IMR-90 (cell line): ENCODE measurements at regions not wholly inside any gene's neighbourhood (a gene's known extent, or its start where the extent isn't known, plus 50 kb on each side); places are given as distances from the start of the nearest gene placed in this dataset.

Experiments
- ATAC-seq: fragments of 200-7000 bp; cut with Tn5 transposase; 2 replicates; pipeline ENCODE4 v1.9.1; 2020; ENCODE audit warnings: low read depth, mild to moderate bottlenecking, moderate library complexity
- BruUV-seq: library from RNA; stranded (reverse); fragments of 400-500 nt; replicated peaks from 2 replicates; lab custom pipeline; 2021; lab: Mats Ljungman, UMichigan
- CTCF ChIA-PET: fragments of 300-600 bp; formaldehyde crosslinking; extraction: SDS; loops from one replicate; lab custom pipeline; 2021; ENCODE audit warnings: antibody characterized with exemption; lab: Yijun Ruan, JAX
- POLR2A ChIA-PET: fragments of 300-600 bp; sonication (Branson Sonifier 250); formaldehyde crosslinking; loops from one replicate; lab custom pipeline; 2022; ENCODE audit warnings: antibody characterized with exemption; ENCODE audit not compliant: unreplicated experiment; lab: Charles Lee
- DNase-seq: peaks from one replicate; pipeline ENCODE4 v3.0.0; 2013
- H2AFZ ChIP-seq: replicated peaks from 2 replicates; pipeline ENCODE3; 2013; ENCODE audit warnings: low read length, mild to moderate bottlenecking; ENCODE audit not compliant: poor library complexity
- H2AK5ac ChIP-seq: 2 replicates; pipeline ENCODE4 v1.6.1; 2013; ENCODE audit warnings: low read depth, low read length, inconsistent platforms
- H2AK9ac ChIP-seq: replicated peaks from 2 replicates; pipeline ENCODE3; 2013; ENCODE audit warnings: mild to moderate bottlenecking, low read depth, low read length, moderate library complexity; ENCODE audit not compliant: poor library complexity
- H2BK120ac ChIP-seq: 2 replicates; pipeline ENCODE4 v1.6.1; 2013; ENCODE audit warnings: low read depth, low read length, inconsistent platforms
- H2BK15ac ChIP-seq: 3 replicates; pipeline ENCODE4 v1.6.1; 2013; ENCODE audit warnings: low read depth, low read length, inconsistent platforms
- H2BK20ac ChIP-seq: 2 replicates; pipeline ENCODE4 v1.6.1; 2013; ENCODE audit warnings: low read depth, mild to moderate bottlenecking, inconsistent platforms, low read length, moderate library complexity
- H2BK5ac ChIP-seq: 2 replicates; pipeline ENCODE4 v1.6.1; 2013; ENCODE audit warnings: mild to moderate bottlenecking, low read depth, low read length, inconsistent platforms; ENCODE audit not compliant: poor library complexity, severe bottlenecking
- H3K14ac ChIP-seq: replicated peaks from 2 replicates; pipeline ENCODE4 v1.6.1; 2013; ENCODE audit warnings: low read depth, low read length, inconsistent platforms
- H3K18ac ChIP-seq: 2 replicates; pipeline ENCODE4 v1.6.1; 2013; ENCODE audit warnings: low read depth, low read length, control low read depth
- H3K23ac ChIP-seq: 2 replicates; pipeline ENCODE4 v1.6.1; 2013; ENCODE audit warnings: low read depth, low read length, inconsistent platforms
- H3K27ac ChIP-seq: 2 replicates; pipeline ENCODE4 v1.5.1; 2013; ENCODE audit warnings: mild to moderate bottlenecking, control low read depth, low read length; ENCODE audit not compliant: insufficient read depth
- H3K27me3 ChIP-seq: 2 replicates; pipeline ENCODE4 v1.6.1; 2013; ENCODE audit warnings: low read length; ENCODE audit not compliant: control insufficient read depth, insufficient read depth
- H3K36me3 ChIP-seq: 2 replicates; pipeline ENCODE4 v1.6.1; 2013; ENCODE audit warnings: low read length, mixed read lengths; ENCODE audit not compliant: control insufficient read depth, insufficient read depth
- H3K4ac ChIP-seq: 2 replicates; pipeline ENCODE4 v1.6.1; 2013; ENCODE audit warnings: low read depth, low read length, inconsistent platforms
- H3K4me1 ChIP-seq: 2 replicates; pipeline ENCODE4 v1.6.1; 2013; ENCODE audit warnings: low read length, mixed read lengths; ENCODE audit not compliant: control insufficient read depth, insufficient read depth
- H3K4me2 ChIP-seq: 2 replicates; pipeline ENCODE4 v1.6.1; 2013; ENCODE audit warnings: low read depth, mild to moderate bottlenecking, control low read depth, low read length, moderate library complexity
- H3K4me3 ChIP-seq: 2 replicates; pipeline ENCODE4 v1.5.1; 2013; ENCODE audit warnings: low read depth, mild to moderate bottlenecking, control low read depth, low read length, moderate library complexity; ENCODE audit not compliant: insufficient read depth
- H3K56ac ChIP-seq: 2 replicates; pipeline ENCODE4 v1.6.1; 2013; ENCODE audit warnings: low read length, inconsistent platforms; ENCODE audit not compliant: insufficient read depth; ENCODE audit errors: extremely low read depth
- H3K79me1 ChIP-seq, 2 experiments: 2 replicates each; pipeline ENCODE4 v1.6.1; 2013; ENCODE audit warnings: low read length in 2 of 2, inconsistent platforms in 1 of 2, low read depth in 1 of 2
- H3K9ac ChIP-seq: 2 replicates; pipeline ENCODE4 v1.6.1; 2013; ENCODE audit warnings: low read depth, low read length, control low read depth
- H3K9me1 ChIP-seq: 2 replicates; pipeline ENCODE4 v1.6.1; 2013; ENCODE audit warnings: low read length, inconsistent platforms; ENCODE audit not compliant: insufficient read depth
- H3K9me3 ChIP-seq: 2 replicates; pipeline ENCODE4 v1.6.1; 2013; ENCODE audit warnings: low read length; ENCODE audit not compliant: control insufficient read depth, insufficient read depth
- H4K20me1 ChIP-seq: 2 replicates; pipeline ENCODE4 v1.6.1; 2013; ENCODE audit warnings: low read length, inconsistent platforms; ENCODE audit not compliant: insufficient read depth
- H4K5ac ChIP-seq: 2 replicates; pipeline ENCODE4 v1.6.1; 2013; ENCODE audit warnings: mild to moderate bottlenecking, low read depth, low read length, control low read depth
- H4K8ac ChIP-seq, 2 experiments: 2 replicates each; pipeline ENCODE4 v1.6.1; 2013; ENCODE audit warnings: low read depth in 2 of 2, low read length in 2 of 2, control low read depth in 1 of 2, inconsistent platforms in 1 of 2
- H4K91ac ChIP-seq: 2 replicates; pipeline ENCODE4 v1.6.1; 2013; ENCODE audit warnings: low read depth, low read length, inconsistent platforms; ENCODE audit not compliant: insufficient read depth
- BHLHE40 ChIP-seq: fragments of 150-350 bp; IDR thresholded peaks from 2 replicates; pipeline ENCODE4 v1.6.1; 2016; ENCODE audit warnings: mild to moderate bottlenecking, low read depth, low read length
- CEBPB ChIP-seq: IDR thresholded peaks from 2 replicates; pipeline ENCODE4 v1.6.1; 2012; ENCODE audit warnings: low read depth, low read length, improper control_type of control experiment
- CTCF ChIP-seq: conservative IDR thresholded peaks from 2 replicates; pipeline ENCODE4 v1.5.1; 2012; ENCODE audit warnings: mild to moderate bottlenecking, low read depth, low read length, improper control_type of control experiment
- ELK1 ChIP-seq: fragments of 150-350 bp; IDR thresholded peaks from 2 replicates; pipeline ENCODE4 v1.6.1; 2016; ENCODE audit warnings: low read depth, mild to moderate bottlenecking, low read length, moderate library complexity, borderline replicate concordance
- MAZ ChIP-seq: IDR thresholded peaks from 2 replicates; pipeline ENCODE4 v1.6.1; 2012; ENCODE audit warnings: low read depth, mild to moderate bottlenecking, low read length, improper control_type of control experiment, moderate library complexity, borderline replicate concordance
- MXI1 ChIP-seq: IDR thresholded peaks from 2 replicates; pipeline ENCODE4 v1.6.1; 2012; ENCODE audit warnings: low read depth, mild to moderate bottlenecking, low read length, moderate library complexity, borderline replicate concordance
- POLR2A ChIP-seq: IDR thresholded peaks from 2 replicates; pipeline ENCODE4 v1.6.1; 2012; ENCODE audit warnings: mild to moderate bottlenecking, low read depth, low read length
- RAD21 ChIP-seq: IDR thresholded peaks from 2 replicates; pipeline ENCODE4 v1.6.1; 2012; ENCODE audit warnings: low read length, improper control_type of control experiment
- SMC3 ChIP-seq: fragments of 150-350 bp; IDR thresholded peaks from 2 replicates; pipeline ENCODE4 v1.6.1; 2016; ENCODE audit warnings: low read depth, mild to moderate bottlenecking, antibody characterized with exemption, low read length, moderate library complexity
- USF2 ChIP-seq: fragments of 150-350 bp; IDR thresholded peaks from 2 replicates; pipeline ENCODE4 v1.6.1; 2017; ENCODE audit warnings: mild to moderate bottlenecking, antibody characterized with exemption, low read length, low read depth
- WGBS, 2 experiments: methylation state at CpG; one replicate each; pipeline versions ENCODE4 v1.1.5 to v1.1.7; 2013; ENCODE audit warnings: missing lambda C conversion rate in 2 of 2; ENCODE audit not compliant: insufficient read length in 1 of 2; ENCODE audit errors: extremely low coverage in 2 of 2; 5-methylcytosine and 5-hydroxymethylcytosine counted together
- dilution Hi-C: fragments of 300-500 bp; cut with HindIII; formaldehyde crosslinking; loops from one replicate; pipeline ENCODE4 v1.14.3; 2018; ENCODE audit warnings: low sequenced_read_pairs; ENCODE audit not compliant: unreplicated experiment
- in situ Hi-C: fragments of 300-500 bp; cut with MboI; formaldehyde crosslinking; loops from 3 replicates; pipeline ENCODE4 v1.14.3; 2019; ENCODE audit warnings: low sequenced_read_pairs, inconsistent platforms, mixed read lengths
- intact Hi-C: fragments of 100-400 bp; cut with micrococcal nuclease; formaldehyde crosslinking; loops from 2 replicates; pipeline ENCODE4 v1.10.0; 2022

GRCh38 chrX:125424536-125424935 is 104.9 kb downstream of the TEX13C start:
- Histone ChIP-seq H3K27ac (no peak overlapping the region), H2AK5ac (no peak overlapping the region), H4K20me1 (no peaks in the 10 kb centered on the region), H2AK9ac (no peak overlapping the region), H3K36me3 (no peaks in the 10 kb centered on the region), H2BK20ac (no peak overlapping the region), H2BK120ac (no peak overlapping the region), H4K91ac (no peak overlapping the region), H3K9me3 (no peaks in the 10 kb centered on the region), H2BK5ac (no peak overlapping the region), H3K23ac (no peak overlapping the region), H3K4me3 (no peak overlapping the region), H4K5ac (no peak overlapping the region), H2BK15ac (no peak overlapping the region), H3K4me2 (no peak overlapping the region), H3K56ac (no peak overlapping the region), H3K27me3 (no peaks in the 10 kb centered on the region), H3K4me1 (no peaks in the 10 kb centered on the region), H2AFZ (no peak overlapping the region), H4K8ac (no peak overlapping the region), H3K9me1 (no peaks in the 10 kb centered on the region), H3K9ac (no peak overlapping the region), H3K79me1 (no peaks in the 10 kb centered on the region), H3K14ac (no peak overlapping the region), H3K18ac (no peak overlapping the region), H3K4ac (no peak overlapping the region)
- BruUV-seq = no TSS peak
- DNase-seq = no peak
- ChIA-PET POLR2A (no interaction called here), CTCF (no interaction called here)
- dilution Hi-C loops = no loop called here
- no peak for ATAC-seq
- TF ChIP-seq MXI1 (no peak), CEBPB (no peak), ELK1 (no peak), BHLHE40 (no peak), RAD21 (no peak), MAZ (no peak), USF2 (no peak), POLR2A (no peak), CTCF (no peak), SMC3 (no peak)
- intact Hi-C loops = no loop called here
- no CpG with 5 or more reads among the region's 1 CpG for WGBS, 2 experiments
- in situ Hi-C loops = no loop called here
